ENCODE measurements at regions not wholly inside any gene's neighbourhood (a gene's known extent, or its start where the extent isn't known, plus 50 kb on each side); places are given as distances from the start of the nearest gene placed in this dataset.

DNA sequence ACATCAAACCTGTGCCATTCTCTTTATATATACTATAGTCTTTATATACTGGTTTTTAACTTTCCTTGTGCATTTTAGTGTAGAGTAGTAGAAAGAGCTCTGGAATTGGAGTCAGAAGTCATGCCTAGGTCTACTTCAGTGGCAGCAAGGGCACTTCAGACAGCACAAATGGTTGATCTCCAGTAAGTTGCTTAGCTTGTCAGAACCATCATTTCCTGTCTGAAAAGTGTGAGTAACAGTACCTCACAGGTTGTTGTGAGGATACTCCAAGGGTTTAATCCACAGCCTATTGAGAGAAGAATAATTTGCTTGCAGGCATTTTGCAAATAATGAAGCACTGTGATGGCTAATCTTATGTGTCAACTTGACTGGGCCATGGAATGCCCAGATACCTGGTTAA, 95.8 kb upstream of the NR4A3 start:
- TF ChIP-seq ZNF274 (IDR thresholded peaks at IDR 0.05; ENCODE audit: low read depth, low read length) = no peak
- no peak overlapping the region for H3K4me3 ChIP-seq (ENCODE audit: low read length)

DNA sequence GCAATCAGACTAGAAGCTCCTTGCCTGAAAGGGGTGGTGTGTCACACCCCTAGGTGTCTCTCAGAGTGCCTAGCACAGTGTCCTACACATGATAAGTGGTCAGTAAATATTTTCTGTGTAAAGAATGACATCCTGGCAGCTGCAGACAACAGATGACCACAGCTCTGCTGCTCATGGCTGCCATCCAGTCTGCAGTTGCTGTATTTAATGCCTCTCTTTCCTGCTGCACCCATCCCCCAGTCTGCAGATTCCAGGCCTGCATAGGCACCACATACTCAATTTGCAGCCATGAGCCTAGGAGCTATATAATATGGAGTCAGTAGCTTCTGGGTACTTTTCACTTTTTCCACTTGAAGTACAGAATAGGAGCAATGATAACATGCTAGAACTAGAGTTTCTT, 94.9 kb upstream of the NR4A3 start:
- no peak for TF ChIP-seq ZNF274 (IDR thresholded peaks at IDR 0.05; ENCODE audit: low read depth, low read length)
- no peak overlapping the region for H3K4me3 ChIP-seq (ENCODE audit: low read length)

DNA sequence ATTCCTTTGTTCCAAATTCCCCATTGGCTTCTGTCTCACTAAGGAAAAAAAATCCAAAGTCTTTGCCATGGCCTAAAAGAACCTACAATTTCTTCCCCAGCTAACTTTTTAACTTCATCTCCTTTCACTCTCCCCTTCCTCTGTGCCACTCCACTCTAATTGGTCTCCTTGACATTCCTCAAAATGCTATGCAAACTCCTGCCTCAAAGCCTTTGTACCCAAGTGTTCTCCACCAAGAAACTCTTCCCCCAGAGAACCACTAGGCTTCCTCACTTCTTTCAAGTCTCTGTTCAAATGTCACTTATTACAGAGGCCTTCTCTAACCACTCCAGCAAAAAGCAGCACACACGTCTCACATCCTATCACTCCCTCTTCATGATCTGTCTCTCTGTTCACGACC, 91.6 kb upstream of the NR4A3 start:
- H3K4me3 ChIP-seq (ENCODE audit: low read length) = no peak overlapping the region
- no peak for TF ChIP-seq ZNF274 (IDR thresholded peaks at IDR 0.05; ENCODE audit: low read depth, low read length)

- TF ChIP-seq ZNF274 (IDR thresholded peaks at IDR 0.05; ENCODE audit: low read depth, low read length) = no peak
- no peak overlapping the region for H3K4me3 ChIP-seq (ENCODE audit: low read length)
Observed at GRCh38 chr9:99731950-99732349, 89.7 kb upstream of the NR4A3 start.

GRCh38 chr9:99732715-99733114, 89.0 kb upstream of the NR4A3 start:
- no peak for TF ChIP-seq ZNF274 (IDR thresholded peaks at IDR 0.05; ENCODE audit: low read depth, low read length)
- H3K4me3 ChIP-seq (ENCODE audit: low read length) = no peak overlapping the region

DNA sequence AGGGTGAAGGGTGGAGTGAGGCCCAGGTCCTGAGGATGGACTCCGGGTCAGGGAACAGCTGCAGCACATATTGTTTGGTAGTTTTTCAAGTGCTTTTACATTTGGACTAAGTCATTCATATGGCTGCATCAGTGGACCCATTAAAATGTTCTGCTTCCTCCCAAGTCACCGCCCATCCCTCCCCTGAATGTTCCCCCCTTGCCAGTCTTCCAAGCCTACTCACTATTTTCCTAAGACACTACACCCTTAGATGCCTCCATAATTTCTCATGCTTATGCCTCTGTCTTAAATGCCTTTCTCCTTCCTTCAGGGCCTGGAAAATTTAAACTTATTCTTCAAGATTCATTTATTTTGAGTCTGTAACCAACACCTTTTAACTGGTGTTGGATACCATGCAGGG, 86.6 kb upstream of the NR4A3 start:
- H3K4me3 ChIP-seq (ENCODE audit: low read length) = no peak overlapping the region
- TF ChIP-seq ZNF274 (IDR thresholded peaks at IDR 0.05; ENCODE audit: low read depth, low read length) = no peak

- no peak overlapping the region for H3K4me3 ChIP-seq (ENCODE audit: low read length)
- no peak for TF ChIP-seq ZNF274 (IDR thresholded peaks at IDR 0.05; ENCODE audit: low read depth, low read length)
Observed at GRCh38 chr9:99736291-99736690, 85.4 kb upstream of the NR4A3 start.

GRCh38 chr9:99737649-99738048, 84.0 kb upstream of the NR4A3 start:
- no peak for TF ChIP-seq ZNF274 (IDR thresholded peaks at IDR 0.05; ENCODE audit: low read depth, low read length)
- H3K4me3 ChIP-seq (ENCODE audit: low read length) = no peak overlapping the region

DNA sequence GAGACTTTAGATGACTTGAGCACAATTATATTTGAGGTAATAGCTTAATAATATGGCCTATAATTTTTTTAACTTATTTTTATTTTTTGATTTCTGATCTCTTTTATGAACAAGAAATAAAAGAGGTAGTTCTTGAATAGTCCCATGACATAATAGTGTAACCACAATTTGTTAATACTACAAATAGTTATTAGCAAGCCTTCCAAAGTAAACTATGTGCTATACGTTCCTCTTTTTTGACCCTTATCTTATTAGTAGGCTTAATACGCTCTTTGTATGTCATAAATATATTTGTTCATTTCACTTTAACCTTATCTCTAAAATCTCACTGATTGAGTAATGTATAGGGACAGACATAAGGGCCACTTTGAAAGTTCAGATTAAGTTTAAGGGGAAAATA, 78.7 kb upstream of the NR4A3 start:
- no peak overlapping the region for H3K4me3 ChIP-seq (ENCODE audit: low read length)
- no peak for TF ChIP-seq ZNF274 (IDR thresholded peaks at IDR 0.05; ENCODE audit: low read depth, low read length)

GRCh38 chr9:99743455-99743854, 78.2 kb upstream of the NR4A3 start:
- TF ChIP-seq ZNF274 (IDR thresholded peaks at IDR 0.05; ENCODE audit: low read depth, low read length) = no peak
- H3K4me3 ChIP-seq (ENCODE audit: low read length) = no peak overlapping the region

DNA sequence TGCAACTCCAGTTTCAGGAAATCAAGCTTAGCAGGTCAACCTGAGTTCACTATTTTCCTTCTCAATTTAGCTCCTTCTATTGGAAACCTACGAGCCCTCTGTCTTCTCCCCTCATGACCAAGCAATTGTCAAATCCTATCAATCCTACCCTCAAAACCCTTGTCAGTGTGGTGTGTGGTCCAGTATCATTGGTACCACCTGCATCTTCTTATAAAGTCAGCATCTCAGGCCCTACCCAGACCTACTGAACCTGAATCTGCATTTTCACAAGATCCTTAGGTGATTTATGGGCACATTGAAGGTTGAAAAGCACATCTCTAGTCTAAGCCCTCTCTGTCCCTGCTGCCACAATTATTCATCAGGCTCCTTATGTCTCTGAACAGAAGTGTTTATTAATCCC, 77.6 kb upstream of the NR4A3 start:
- TF ChIP-seq ZNF274 (IDR thresholded peaks at IDR 0.05; ENCODE audit: low read depth, low read length) = no peak
- no peak overlapping the region for H3K4me3 ChIP-seq (ENCODE audit: low read length)

DNA sequence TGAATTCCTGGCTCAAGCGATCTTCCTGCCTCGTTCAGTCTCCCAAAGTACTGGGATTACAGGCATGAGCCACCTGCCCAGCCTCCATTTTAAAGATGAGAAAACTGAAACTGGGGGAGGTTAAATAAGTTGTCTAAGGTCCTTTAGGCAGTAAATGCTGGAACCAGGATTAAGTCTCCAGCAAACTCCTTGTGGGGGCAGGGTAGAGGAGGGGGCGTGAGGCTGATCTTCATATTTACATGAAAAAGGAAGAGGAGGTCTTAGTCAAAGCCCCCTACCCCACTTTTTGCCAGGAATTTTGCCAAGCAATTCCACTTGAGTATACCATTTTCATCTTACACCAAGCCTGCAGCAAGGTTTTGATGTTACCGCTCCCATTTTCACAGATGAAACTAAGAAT, 76.6 kb upstream of the NR4A3 start:
- H3K4me3 ChIP-seq (ENCODE audit: low read length) = no peak overlapping the region
- no peak for TF ChIP-seq ZNF274 (IDR thresholded peaks at IDR 0.05; ENCODE audit: low read depth, low read length)

DNA sequence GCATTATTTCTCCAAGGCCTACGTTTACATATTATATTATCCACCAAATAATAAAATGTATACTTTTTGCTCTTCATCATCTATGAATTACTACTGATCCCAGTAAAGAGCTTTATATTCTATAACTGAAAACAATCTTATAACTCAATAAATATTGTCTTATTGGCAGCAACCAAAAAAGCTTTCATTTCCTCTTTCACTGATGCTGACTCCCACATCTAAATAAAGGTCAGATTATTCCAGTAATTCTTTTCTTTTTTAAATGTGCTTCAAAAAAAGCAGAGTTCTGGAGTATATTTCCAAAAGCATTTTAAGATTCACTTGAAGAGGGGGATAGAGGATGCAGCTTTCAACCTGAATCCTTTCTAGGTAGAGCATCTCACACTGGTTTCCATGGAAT, 75.3 kb upstream of the NR4A3 start:
- no peak overlapping the region for H3K4me3 ChIP-seq (ENCODE audit: low read length)

DNA sequence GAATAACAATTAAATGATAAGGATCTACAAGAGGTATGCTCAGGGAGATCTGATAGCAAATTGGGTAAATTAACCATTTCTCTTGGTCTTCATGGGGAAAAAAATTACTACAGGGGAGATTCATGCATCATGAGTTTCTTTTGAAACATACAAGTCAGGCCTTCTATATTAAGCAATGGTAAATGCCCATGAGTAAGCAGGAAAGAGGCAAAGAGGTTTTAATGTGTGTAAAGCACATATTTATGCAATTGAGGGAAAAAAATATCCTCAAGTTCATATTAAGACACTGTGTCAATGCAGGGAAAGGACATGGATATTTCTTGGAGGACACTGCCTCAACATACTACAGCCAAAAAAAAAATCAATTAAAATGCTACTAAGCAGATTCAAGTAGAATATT, 73.4 kb upstream of the NR4A3 start:
- H3K4me3 ChIP-seq (ENCODE audit: low read length) = no peak overlapping the region
- no peak for TF ChIP-seq ZNF274 (IDR thresholded peaks at IDR 0.05; ENCODE audit: low read depth, low read length)

More for the DNA sequence above, 75.3 kb upstream of the NR4A3 start:
- no peak for TF ChIP-seq ZNF274 (IDR thresholded peaks at IDR 0.05; ENCODE audit: low read depth, low read length)

- no peak overlapping the region for H3K4me3 ChIP-seq (ENCODE audit: low read length)
- TF ChIP-seq ZNF274 (IDR thresholded peaks at IDR 0.05; ENCODE audit: low read depth, low read length) = no peak
Observed at GRCh38 chr9:99748676-99749075, 73.0 kb upstream of the NR4A3 start.

- TF ChIP-seq ZNF274 (IDR thresholded peaks at IDR 0.05; ENCODE audit: low read depth, low read length) = no peak
- H3K4me3 ChIP-seq (ENCODE audit: low read length) = no peak overlapping the region
Observed at GRCh38 chr9:99749641-99750040, 72.0 kb upstream of the NR4A3 start.

GRCh38 chr9:99750526-99750925, 71.2 kb upstream of the NR4A3 start:
- no peak overlapping the region for H3K4me3 ChIP-seq (ENCODE audit: low read length)
- TF ChIP-seq ZNF274 (IDR thresholded peaks at IDR 0.05; ENCODE audit: low read depth, low read length) = no peak

All from GM08714 (cell line).